Endodermal cell (in vitro differentiated cells): ENCODE measurements at regions not wholly inside any gene's neighbourhood (a gene's known extent, or its start where the extent isn't known, plus 50 kb on each side); places are given as distances from the start of the nearest gene placed in this dataset.
"Not testable (repeated sequence)": the region's sequence is repeated elsewhere in the genome, so short reads cannot be mapped to it uniquely, and the experiment has no call there.

Source experiments
- DNase-seq: peaks from one replicate; pipeline ENCODE4 v3.0.0-alpha.2; 2017
- H3K27ac ChIP-seq: 2 replicates; pipeline ENCODE4 v1.5.1; 2013; ENCODE audit warnings: mild to moderate bottlenecking, low read depth, low read length, moderate library complexity
- H3K27me3 ChIP-seq: 2 replicates; pipeline ENCODE4 v1.6.1; 2013; ENCODE audit warnings: mild to moderate bottlenecking, low read length, moderate library complexity; ENCODE audit not compliant: insufficient read depth, control insufficient read depth, poor library complexity, severe bottlenecking
- H3K36me3 ChIP-seq: 2 replicates; pipeline ENCODE4 v1.7.0; 2013; ENCODE audit warnings: mild to moderate bottlenecking, low read length, moderate library complexity; ENCODE audit not compliant: control insufficient read depth, insufficient read depth
- H3K4me1 ChIP-seq: one replicate; pipeline ENCODE4 v1.7.0; 2013; ENCODE audit warnings: low read length; ENCODE audit not compliant: control insufficient read depth, insufficient read depth
- H3K4me3 ChIP-seq: 2 replicates; pipeline ENCODE4 v1.5.1; 2013; ENCODE audit warnings: mild to moderate bottlenecking, low read length, moderate library complexity
- H3K9ac ChIP-seq: 2 replicates; pipeline ENCODE4 v1.6.1; 2013; ENCODE audit warnings: mild to moderate bottlenecking, low read length, moderate library complexity; ENCODE audit not compliant: poor library complexity, severe bottlenecking; ENCODE audit errors: extremely low read depth
- H3K9me3 ChIP-seq: 2 replicates; pipeline ENCODE4 v1.6.1; 2013; ENCODE audit warnings: mild to moderate bottlenecking, low read length, moderate library complexity; ENCODE audit not compliant: control insufficient read depth
- H3K27ac Mint-ChIP-seq: 2 replicates; pipeline ENCODE4 v1.8.0; 2020; ENCODE audit warnings: mixed read lengths
- H3K27me3 Mint-ChIP-seq: 2 replicates; pipeline ENCODE4 v1.8.0; 2021; ENCODE audit warnings: mild to moderate bottlenecking, mixed read lengths; ENCODE audit not compliant: insufficient read depth
- H3K36me3 Mint-ChIP-seq: 2 replicates; pipeline ENCODE4 v1.8.0; 2020; ENCODE audit warnings: low read depth, mixed read lengths
- H3K4me1 Mint-ChIP-seq: 2 replicates; pipeline ENCODE4 v1.8.0; 2020; ENCODE audit warnings: mixed read lengths
- H3K4me3 Mint-ChIP-seq: 2 replicates; pipeline ENCODE4 v1.8.0; 2020; ENCODE audit warnings: mild to moderate bottlenecking, moderate library complexity, mixed read lengths
- H3K9me3 Mint-ChIP-seq: 2 replicates; pipeline ENCODE4 v1.8.0; 2020; ENCODE audit warnings: mild to moderate bottlenecking, mixed read lengths
- CTCF ChIP-seq: fragments of 200-600 bp; sonication (generic); conservative IDR thresholded peaks from 2 replicates; pipeline ENCODE4 v1.5.0; 2021; ENCODE audit warnings: antibody characterized with exemption, mild to moderate bottlenecking
- WGBS, 2 experiments: methylation state at CpG; one replicate each; pipeline versions ENCODE4 v1.1.5 to v1.1.7; 2013; ENCODE audit warnings: missing lambda C conversion rate in 2 of 2, mixed read lengths in 1 of 2; ENCODE audit not compliant: insufficient coverage in 1 of 2, insufficient read length in 1 of 2; 5-methylcytosine and 5-hydroxymethylcytosine counted together

- WGBS, 2 experiments, result 78 to 88% methylated on average over 5 to 8 of the region's 8 CpGs
- no peaks in the 10 kb centered on the region for H3K27me3 Mint-ChIP-seq
These were observed 129.8 kb downstream of the FGF18 start for GRCh38 chr5:171549274-171549673.

DNA sequence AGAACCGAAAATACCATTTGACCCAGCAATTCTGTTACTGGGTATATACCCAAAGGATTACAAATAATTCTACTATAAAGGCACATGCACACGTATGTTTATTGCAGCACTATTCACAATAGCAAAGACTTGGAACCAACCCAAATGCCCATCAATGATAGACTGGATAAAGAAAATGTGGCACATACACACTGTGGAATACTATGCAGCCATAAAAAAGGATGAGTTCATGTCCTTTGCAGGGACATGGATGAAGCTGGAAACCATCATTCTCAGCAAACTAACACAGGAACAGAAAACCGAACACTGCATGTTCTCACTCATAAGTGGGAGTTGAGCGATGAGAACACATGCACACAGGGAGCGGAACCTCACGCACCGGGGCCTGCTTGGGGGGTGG is 134.4 kb downstream of the FGF18 start:
- H3K27me3 Mint-ChIP-seq, H3K27ac ChIP-seq, H3K4me3 ChIP-seq, DNase-seq, H3K36me3 ChIP-seq, H3K9me3 ChIP-seq, H3K9ac ChIP-seq, H3K36me3 Mint-ChIP-seq, H3K27me3 ChIP-seq, H3K4me1 ChIP-seq, H3K4me1 Mint-ChIP-seq, H3K27ac Mint-ChIP-seq, H3K9me3 Mint-ChIP-seq, H3K4me3 Mint-ChIP-seq: not testable (repeated sequence)
- 92% methylated on average over 7 of the region's 7 CpGs; no CpG with 5 or more reads in 1 of the 2 experiments for WGBS, 2 experiments

More at GRCh38 chr5:171549274-171549673, 129.8 kb downstream of the FGF18 start:
- H3K9me3 Mint-ChIP-seq, result peaks cover 4% of the 10 kb centered on the region
- no peak overlapping the region for H3K4me3 Mint-ChIP-seq
- Histone ChIP-seq H3K4me1 (no peaks in the 10 kb centered on the region), H3K9ac (no peak overlapping the region), H3K27ac (no peak overlapping the region), H3K27me3 (no peaks in the 10 kb centered on the region), H3K4me3 (no peak overlapping the region), H3K36me3 (no peaks in the 10 kb centered on the region), H3K9me3 (no peaks in the 10 kb centered on the region)
- no peaks in the 10 kb centered on the region for H3K4me1 Mint-ChIP-seq
- H3K27ac Mint-ChIP-seq, result no peak overlapping the region
- TF ChIP-seq CTCF, result no peak
- no peak for DNase-seq
- H3K36me3 Mint-ChIP-seq, result no peaks in the 10 kb centered on the region

DNA sequence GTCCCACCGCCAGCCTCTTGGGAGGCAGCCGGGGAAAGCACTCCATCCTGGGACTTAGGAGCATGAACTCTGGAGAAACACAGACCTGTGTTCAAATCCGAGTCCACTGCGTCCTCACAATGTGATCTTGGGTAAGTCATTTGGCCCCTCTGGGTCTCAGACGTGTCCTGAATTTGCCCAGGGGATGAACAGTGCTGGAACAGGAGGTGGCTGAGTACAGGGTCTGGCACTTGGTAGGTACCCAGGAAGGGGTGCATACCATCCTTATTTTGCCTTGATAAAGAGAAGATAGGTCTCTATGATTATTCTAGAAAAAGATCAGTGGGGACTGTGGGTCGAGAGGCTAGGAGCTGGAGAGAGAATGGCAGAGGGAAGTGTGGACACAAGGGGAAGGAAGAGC is 135.7 kb downstream of the FGF18 start:
- no peaks in the 10 kb centered on the region for H3K36me3 ChIP-seq
- Mint-ChIP-seq H3K27ac (no peak overlapping the region), H3K36me3 (no peaks in the 10 kb centered on the region), H3K9me3 (peaks cover 4% of the 10 kb centered on the region), H3K27me3 (no peaks in the 10 kb centered on the region), H3K4me1 (no peaks in the 10 kb centered on the region), H3K4me3 (no peak overlapping the region)
- no peaks in the 10 kb centered on the region for H3K9me3 ChIP-seq
- TF ChIP-seq CTCF, result no peak
- no peak overlapping the region for H3K27ac ChIP-seq
- DNase-seq, result no peak
- no peak overlapping the region for H3K4me3 ChIP-seq
- no peaks in the 10 kb centered on the region for H3K27me3 ChIP-seq
- whole genome bisulfite sequencing, 2 experiments, result 80 to 86% methylated on average over 4 to 6 of the region's 6 CpGs
- H3K4me1 ChIP-seq, result no peaks in the 10 kb centered on the region
- no peak overlapping the region for H3K9ac ChIP-seq

- H3K27me3 ChIP-seq, result no peaks in the 10 kb centered on the region
- Mint-ChIP-seq H3K4me3 (no peak overlapping the region), H3K4me1 (no peaks in the 10 kb centered on the region), H3K36me3 (no peaks in the 10 kb centered on the region), H3K27ac (no peak overlapping the region), H3K9me3 (peaks cover 13% of the 10 kb centered on the region), H3K27me3 (no peaks in the 10 kb centered on the region)
- H3K4me1 ChIP-seq, result no peaks in the 10 kb centered on the region
- no peaks in the 10 kb centered on the region for H3K36me3 ChIP-seq
- 90% methylated on average over 3 of the region's 3 CpGs; no CpG with 5 or more reads in 1 of the 2 experiments for WGBS, 2 experiments
- H3K4me3 ChIP-seq, result no peak overlapping the region
- TF ChIP-seq CTCF, result no peak
- H3K9me3 ChIP-seq, result peaks cover 5% of the 10 kb centered on the region
- no peak for DNase-seq
- no peak overlapping the region for H3K9ac ChIP-seq
- no peak overlapping the region for H3K27ac ChIP-seq
These were observed 143.4 kb downstream of the FGF18 start for GRCh38 chr5:171562822-171563221.
